ENCODE measurements at regions not wholly inside any gene's neighbourhood (a gene's known extent, or its start where the extent isn't known, plus 50 kb on each side); places are given as distances from the start of the nearest gene placed in this dataset.

DNA sequence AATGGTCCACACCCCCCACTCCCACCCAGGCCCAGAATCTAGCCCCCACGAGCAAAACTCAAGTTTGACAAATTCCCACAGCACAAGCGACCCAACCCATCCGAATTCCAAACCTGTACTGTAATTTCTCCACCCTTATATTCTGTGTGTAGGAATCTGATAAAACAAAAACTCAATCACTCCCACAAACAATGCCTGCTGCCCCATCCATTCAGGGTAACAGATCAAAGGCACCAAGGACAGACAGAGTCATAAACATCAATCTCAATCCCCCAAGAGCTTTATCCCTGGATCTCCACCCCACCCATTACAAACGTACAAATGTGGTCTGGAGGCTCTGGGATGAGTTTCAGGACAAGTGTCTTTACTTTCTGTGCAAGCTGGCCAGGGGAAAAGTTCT lies 157.8 kb downstream of the AXIN2 start:
- TF ChIP-seq, protein P1, sequence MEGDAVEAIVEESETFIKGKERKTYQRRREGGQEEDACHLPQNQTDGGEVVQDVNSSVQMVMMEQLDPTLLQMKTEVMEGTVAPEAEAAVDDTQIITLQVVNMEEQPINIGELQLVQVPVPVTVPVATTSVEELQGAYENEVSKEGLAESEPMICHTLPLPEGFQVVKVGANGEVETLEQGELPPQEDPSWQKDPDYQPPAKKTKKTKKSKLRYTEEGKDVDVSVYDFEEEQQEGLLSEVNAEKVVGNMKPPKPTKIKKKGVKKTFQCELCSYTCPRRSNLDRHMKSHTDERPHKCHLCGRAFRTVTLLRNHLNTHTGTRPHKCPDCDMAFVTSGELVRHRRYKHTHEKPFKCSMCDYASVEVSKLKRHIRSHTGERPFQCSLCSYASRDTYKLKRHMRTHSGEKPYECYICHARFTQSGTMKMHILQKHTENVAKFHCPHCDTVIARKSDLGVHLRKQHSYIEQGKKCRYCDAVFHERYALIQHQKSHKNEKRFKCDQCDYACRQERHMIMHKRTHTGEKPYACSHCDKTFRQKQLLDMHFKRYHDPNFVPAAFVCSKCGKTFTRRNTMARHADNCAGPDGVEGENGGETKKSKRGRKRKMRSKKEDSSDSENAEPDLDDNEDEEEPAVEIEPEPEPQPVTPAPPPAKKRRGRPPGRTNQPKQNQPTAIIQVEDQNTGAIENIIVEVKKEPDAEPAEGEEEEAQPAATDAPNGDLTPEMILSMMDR (IDR thresholded peaks at IDR 0.05; ENCODE audit: low read depth, low read length) = no peak
- TF ChIP-seq POLR2A (IDR thresholded peaks at IDR 0.05; ENCODE audit: extremely low read depth, insufficient read length) (no peak), MAX (IDR thresholded peaks at IDR 0.05; ENCODE audit: low read depth, low read length) (no peak), MYC (IDR thresholded peaks at IDR 0.05; ENCODE audit: low read depth, low read length) (no peak)

All from NB4 (cell line).